Vagina (tissue), 2 donors: ENCODE measurements at regions not wholly inside any gene's neighbourhood (a gene's known extent, or its start where the extent isn't known, plus 50 kb on each side); places are given as distances from the start of the nearest gene placed in this dataset.

Experiments
- DNase-seq, 2 donors: peaks; one replicate each; pipeline ENCODE4 v3.0.0-alpha.2; 2017; ENCODE audit errors: extremely low spot score in 2 of 2
- H3K27ac ChIP-seq: fragments of 200-600 bp; sonication (generic); one replicate; pipeline ENCODE4 v1.5.1; 2019
- H3K27me3 ChIP-seq: fragments of 200-600 bp; sonication (generic); one replicate; pipeline ENCODE4 v1.5.1; 2019
- H3K36me3 ChIP-seq, 2 donors: fragments of 200-600 bp; sonication (generic); one replicate each; pipeline ENCODE4 v1.5.1; 2017 to 2019
- H3K4me1 ChIP-seq: fragments of 200-600 bp; sonication (generic); one replicate; pipeline ENCODE4 v1.5.1; 2019
- H3K4me3 ChIP-seq, 2 donors: fragments of 200-600 bp; sonication (generic); 1 replicate in 1 of 2; 2 replicates in 1 of 2; pipeline ENCODE4 v1.5.1; 2016 to 2019
- H3K9me3 ChIP-seq: fragments of 200-600 bp; sonication (generic); one replicate; pipeline ENCODE4 v1.5.1; 2019
- CTCF ChIP-seq, 3 experiments: fragments of 450-650 bp in 2 of 3; fragments of 200-600 bp in 1 of 3; sonication (generic) in 1 of 3; IDR thresholded peaks; one replicate each; pipeline ENCODE4 v1.5.1; 2017 to 2019; ENCODE audit warnings: antibody characterized with exemption in 3 of 3, mild to moderate bottlenecking in 2 of 3, moderate library complexity in 2 of 3
- POLR2A ChIP-seq, 2 donors: fragments of 450-650 bp; IDR thresholded peaks; one replicate each; pipeline ENCODE4 v1.6.1; 2017; ENCODE audit warnings: antibody characterized with exemption in 2 of 2, mild to moderate bottlenecking in 2 of 2, moderate library complexity in 2 of 2
- POLR2AphosphoS5 ChIP-seq, 2 donors: sonication (generic); formaldehyde crosslinking; IDR thresholded peaks; one replicate each; pipeline ENCODE4 v1.9.0; 2017; ENCODE audit warnings: antibody characterized with exemption in 2 of 2, mild to moderate bottlenecking in 2 of 2, low read depth in 1 of 2; ENCODE audit not compliant: insufficient read depth in 1 of 2
- intact Hi-C: fragments of 100-400 bp; cut with DNase I; formaldehyde crosslinking; loops from one replicate; pipeline ENCODE4 v1.15.1; 2023

- no peak for TF ChIP-seq POLR2AphosphoS5 (IDR thresholded peaks at IDR 0.05; ENCODE audit: insufficient read depth in 1 of 2, low read depth in 1 of 2)
- TF ChIP-seq POLR2A (IDR thresholded peaks at IDR 0.05) = no peak
- TF ChIP-seq CTCF (IDR thresholded peaks at IDR 0.05) = no peak
- Histone ChIP-seq H3K27ac (no peak overlapping the region), H3K4me3 (no peak overlapping the region), H3K4me1 (no peaks in the 10 kb centered on the region), H3K27me3 (no peaks in the 10 kb centered on the region), H3K9me3 (no peaks in the 10 kb centered on the region), H3K36me3 (no peaks in the 10 kb centered on the region)
- intact Hi-C loops = no loop called here
- no peak for DNase-seq
Observed at GRCh38 chr21:36636439-36636838, 62.5 kb upstream of the SIM2 start.

GRCh38 chr21:36639769-36640168, 59.1 kb upstream of the SIM2 start:
- intact Hi-C loops = no loop called here
- no peak overlapping the region for H3K4me3 ChIP-seq
- TF ChIP-seq POLR2A (IDR thresholded peaks at IDR 0.05) = no peak
- TF ChIP-seq CTCF (IDR thresholded peaks at IDR 0.05) = no peak
- no peak for TF ChIP-seq POLR2AphosphoS5 (IDR thresholded peaks at IDR 0.05; ENCODE audit: insufficient read depth in 1 of 2, low read depth in 1 of 2)
- no peaks in the 10 kb centered on the region for H3K9me3 ChIP-seq
- no peaks in the 10 kb centered on the region for H3K27me3 ChIP-seq
- no peak overlapping the region for H3K27ac ChIP-seq
- no peak for DNase-seq
- no peaks in the 10 kb centered on the region for H3K36me3 ChIP-seq
- no peaks in the 10 kb centered on the region for H3K4me1 ChIP-seq

- Histone ChIP-seq H3K9me3 (no peaks in the 10 kb centered on the region), H3K27me3 (no peaks in the 10 kb centered on the region), H3K4me1 (no peaks in the 10 kb centered on the region), H3K4me3 (no peak overlapping the region), H3K27ac (no peak overlapping the region), H3K36me3 (no peaks in the 10 kb centered on the region)
- intact Hi-C loops = no loop called here
- DNase-seq = no peak
- TF ChIP-seq POLR2AphosphoS5 (IDR thresholded peaks at IDR 0.05; ENCODE audit: insufficient read depth in 1 of 2, low read depth in 1 of 2) = no peak
- TF ChIP-seq POLR2A (IDR thresholded peaks at IDR 0.05) = no peak
Observed at GRCh38 chr21:36640174-36640720, 58.7 kb upstream of the SIM2 start.

- H3K4me1 ChIP-seq = no peaks in the 10 kb centered on the region
- H3K27ac ChIP-seq = no peak overlapping the region
- intact Hi-C loops = no loop called here
- H3K36me3 ChIP-seq = no peaks in the 10 kb centered on the region
- TF ChIP-seq POLR2AphosphoS5 (IDR thresholded peaks at IDR 0.05; ENCODE audit: insufficient read depth in 1 of 2, low read depth in 1 of 2) (no peak), CTCF (IDR thresholded peaks at IDR 0.05) (no peak), POLR2A (IDR thresholded peaks at IDR 0.05) (no peak)
- no peak for DNase-seq
- no peak overlapping the region for H3K4me3 ChIP-seq
- H3K9me3 ChIP-seq = no peaks in the 10 kb centered on the region
- no peaks in the 10 kb centered on the region for H3K27me3 ChIP-seq
Observed at GRCh38 chr21:36640721-36641244, 58.1 kb upstream of the SIM2 start.

- TF ChIP-seq CTCF (IDR thresholded peaks at IDR 0.05) (no peak), POLR2AphosphoS5 (IDR thresholded peaks at IDR 0.05; ENCODE audit: insufficient read depth in 1 of 2, low read depth in 1 of 2) (no peak), POLR2A (IDR thresholded peaks at IDR 0.05) (no peak)
- Histone ChIP-seq H3K27ac (no peak overlapping the region), H3K4me3 (no peak overlapping the region), H3K27me3 (no peaks in the 10 kb centered on the region), H3K9me3 (no peaks in the 10 kb centered on the region), H3K4me1 (no peaks in the 10 kb centered on the region), H3K36me3 (no peaks in the 10 kb centered on the region)
- intact Hi-C loops = no loop called here
- no peak for DNase-seq
Observed at GRCh38 chr21:36641346-36641745, 57.6 kb upstream of the SIM2 start.
